Hepatocyte (in vitro differentiated cells): ENCODE measurements at regions not wholly inside any gene's neighbourhood (a gene's known extent, or its start where the extent isn't known, plus 50 kb on each side); places are given as distances from the start of the nearest gene placed in this dataset.

Source experiments
- DNase-seq: peaks from one replicate; pipeline ENCODE4 v3.0.0-alpha.2; 2016; ENCODE audit warnings: low spot score
- H2AFZ ChIP-seq: fragments of 200-600 bp; sonication (generic); 2 replicates; pipeline ENCODE4 v1.6.0; 2016; ENCODE audit warnings: antibody characterized with exemption, mild to moderate bottlenecking
- H3K27ac ChIP-seq: fragments of 200-600 bp; sonication (generic); 2 replicates; pipeline ENCODE4 v1.5.1; 2016; ENCODE audit warnings: mild to moderate bottlenecking
- H3K27me3 ChIP-seq: fragments of 200-600 bp; sonication (generic); 2 replicates; pipeline ENCODE4 v1.6.1; 2016
- H3K36me3 ChIP-seq: fragments of 200-600 bp; sonication (generic); replicated peaks from 2 replicates; pipeline ENCODE4 v1.5.1; 2016; ENCODE audit warnings: low read depth; ENCODE audit not compliant: insufficient read depth
- H3K4me1 ChIP-seq: fragments of 200-600 bp; sonication (generic); 2 replicates; pipeline ENCODE4 v1.5.1; 2016; ENCODE audit warnings: mild to moderate bottlenecking, moderate library complexity; ENCODE audit not compliant: insufficient read depth
- H3K4me2 ChIP-seq: fragments of 200-600 bp; sonication (generic); 2 replicates; pipeline ENCODE4 v1.6.0; 2016
- H3K4me3 ChIP-seq: fragments of 200-600 bp; sonication (generic); 2 replicates; pipeline ENCODE4 v1.5.1; 2016; ENCODE audit warnings: mild to moderate bottlenecking
- H3K79me2 ChIP-seq: fragments of 200-600 bp; sonication (generic); 2 replicates; pipeline ENCODE4 v1.6.0; 2017; ENCODE audit warnings: mild to moderate bottlenecking
- H3K9me2 ChIP-seq: fragments of 200-600 bp; sonication (generic); replicated peaks from 2 replicates; pipeline ENCODE4 v1.6.0; 2017; ENCODE audit warnings: mild to moderate bottlenecking; ENCODE audit not compliant: insufficient read depth
- H3K9me3 ChIP-seq: fragments of 200-600 bp; sonication (generic); 2 replicates; pipeline ENCODE4 v1.5.1; 2016; ENCODE audit warnings: low read depth, mild to moderate bottlenecking
- H4K20me1 ChIP-seq: fragments of 200-600 bp; sonication (generic); 2 replicates; pipeline ENCODE4 v1.6.0; 2016; ENCODE audit warnings: mild to moderate bottlenecking; ENCODE audit not compliant: insufficient read depth, poor library complexity, severe bottlenecking
- EZH2 ChIP-seq: fragments of 200-600 bp; sonication (generic); IDR thresholded peaks from 2 replicates; pipeline ENCODE4 v1.6.1; 2016; ENCODE audit warnings: antibody characterized with exemption, mild to moderate bottlenecking, borderline replicate concordance
- EZH2phosphoT487 ChIP-seq: fragments of 200-600 bp; sonication (generic); IDR thresholded peaks from one replicate; pipeline ENCODE4 v1.6.1; 2018; ENCODE audit warnings: antibody characterized with exemption, mild to moderate bottlenecking, low read depth, moderate library complexity; ENCODE audit not compliant: unreplicated experiment, severe bottlenecking
- WGBS: methylation state at CpG from one replicate; pipeline ENCODE4 v1.1.6; 2016; ENCODE audit warnings: low lambda C conversion rate; ENCODE audit errors: missing lambda C conversion rate; 5-methylcytosine and 5-hydroxymethylcytosine counted together
- TF ChIP-seq, protein P1 (sequence below): fragments of 200-600 bp; sonication (generic); IDR thresholded peaks from 2 replicates; pipeline ENCODE4 v1.5.1; 2016; ENCODE audit warnings: antibody characterized with exemption, mild to moderate bottlenecking; ENCODE audit not compliant: poor library complexity

DNA sequence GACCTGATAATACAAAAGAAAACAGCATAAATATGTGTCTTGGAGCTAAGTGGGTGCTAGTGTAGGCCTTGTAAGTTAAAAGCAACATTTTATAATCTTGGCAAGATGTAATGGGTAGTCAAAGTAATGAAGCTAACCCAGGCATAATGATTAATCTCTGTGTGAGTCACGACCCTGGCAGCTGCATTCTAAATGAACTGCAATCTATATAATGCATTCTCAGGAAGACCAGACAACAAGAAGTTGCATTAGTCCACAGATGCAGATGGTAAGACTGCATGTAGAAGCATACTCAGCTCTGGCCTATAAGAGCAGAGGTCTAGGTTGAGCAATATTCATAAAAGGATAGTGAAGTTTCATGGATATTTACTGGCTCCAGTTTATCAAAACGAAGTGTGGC lies 85.6 kb upstream of the ETAA1 start:
- Histone ChIP-seq H3K27ac (no peak overlapping the region), H3K4me3 (no peak overlapping the region), H3K79me2 (no peaks in the 10 kb centered on the region), H4K20me1 (no peaks in the 10 kb centered on the region), H2AFZ (no peak overlapping the region), H3K9me3 (no peaks in the 10 kb centered on the region), H3K9me2 (peaks cover 3% of the 10 kb centered on the region), H3K36me3 (no peaks in the 10 kb centered on the region), H3K4me2 (no peak overlapping the region), H3K27me3 (no peaks in the 10 kb centered on the region), H3K4me1 (peaks cover 13% of the 10 kb centered on the region)
- 29% methylated on average over 2 of the region's 2 CpGs for WGBS
- DNase-seq = no peak
- TF ChIP-seq EZH2 = no peak

- Histone ChIP-seq H3K27me3 (no peaks in the 10 kb centered on the region), H3K9me2 (peaks cover 3% of the 10 kb centered on the region), H3K79me2 (no peaks in the 10 kb centered on the region), H3K9me3 (no peaks in the 10 kb centered on the region), H3K27ac (no peak overlapping the region), H3K4me3 (no peak overlapping the region), H3K4me1 (peaks cover 13% of the 10 kb centered on the region), H4K20me1 (no peaks in the 10 kb centered on the region), H3K4me2 (no peak overlapping the region), H2AFZ (no peak overlapping the region), H3K36me3 (no peaks in the 10 kb centered on the region)
- TF ChIP-seq EZH2 (no peak), EZH2phosphoT487 (no peak)
- TF ChIP-seq, protein P1, sequence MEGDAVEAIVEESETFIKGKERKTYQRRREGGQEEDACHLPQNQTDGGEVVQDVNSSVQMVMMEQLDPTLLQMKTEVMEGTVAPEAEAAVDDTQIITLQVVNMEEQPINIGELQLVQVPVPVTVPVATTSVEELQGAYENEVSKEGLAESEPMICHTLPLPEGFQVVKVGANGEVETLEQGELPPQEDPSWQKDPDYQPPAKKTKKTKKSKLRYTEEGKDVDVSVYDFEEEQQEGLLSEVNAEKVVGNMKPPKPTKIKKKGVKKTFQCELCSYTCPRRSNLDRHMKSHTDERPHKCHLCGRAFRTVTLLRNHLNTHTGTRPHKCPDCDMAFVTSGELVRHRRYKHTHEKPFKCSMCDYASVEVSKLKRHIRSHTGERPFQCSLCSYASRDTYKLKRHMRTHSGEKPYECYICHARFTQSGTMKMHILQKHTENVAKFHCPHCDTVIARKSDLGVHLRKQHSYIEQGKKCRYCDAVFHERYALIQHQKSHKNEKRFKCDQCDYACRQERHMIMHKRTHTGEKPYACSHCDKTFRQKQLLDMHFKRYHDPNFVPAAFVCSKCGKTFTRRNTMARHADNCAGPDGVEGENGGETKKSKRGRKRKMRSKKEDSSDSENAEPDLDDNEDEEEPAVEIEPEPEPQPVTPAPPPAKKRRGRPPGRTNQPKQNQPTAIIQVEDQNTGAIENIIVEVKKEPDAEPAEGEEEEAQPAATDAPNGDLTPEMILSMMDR = no peak
- DNase-seq = no peak
- 68% methylated on average over 1 of the region's 1 CpG for WGBS
These were observed 84.3 kb upstream of the ETAA1 start for GRCh38 chr2:67312871-67313270.

- Histone ChIP-seq H3K9me3 (no peaks in the 10 kb centered on the region), H3K27me3 (no peaks in the 10 kb centered on the region), H3K36me3 (no peaks in the 10 kb centered on the region), H2AFZ (no peak overlapping the region), H3K27ac (no peak overlapping the region), H3K4me1 (peaks cover 13% of the 10 kb centered on the region), H4K20me1 (no peaks in the 10 kb centered on the region), H3K9me2 (peaks cover 3% of the 10 kb centered on the region), H3K4me3 (no peak overlapping the region), H3K79me2 (no peaks in the 10 kb centered on the region), H3K4me2 (no peak overlapping the region)
- TF ChIP-seq, protein P1 = no peak
- no peak for TF ChIP-seq EZH2
- TF ChIP-seq EZH2phosphoT487 = no peak
- DNase-seq = no peak
- WGBS = 80% methylated on average over 1 of the region's 1 CpG
These were observed 83.6 kb upstream of the ETAA1 start for GRCh38 chr2:67313536-67313935.

- no peak overlapping the region for H3K4me3 ChIP-seq
- H3K27ac ChIP-seq = no peak overlapping the region
- H3K9me3 ChIP-seq = no peaks in the 10 kb centered on the region
- no peaks in the 10 kb centered on the region for H3K4me1 ChIP-seq
- no peaks in the 10 kb centered on the region for H4K20me1 ChIP-seq
- WGBS = 88% methylated on average over 1 of the region's 1 CpG
- no peaks in the 10 kb centered on the region for H3K27me3 ChIP-seq
- no peak overlapping the region for H3K4me2 ChIP-seq
- H3K36me3 ChIP-seq = no peaks in the 10 kb centered on the region
- no peak for DNase-seq
- TF ChIP-seq, protein P1 = no peak
- no peak for TF ChIP-seq EZH2phosphoT487
- TF ChIP-seq EZH2 = no peak
- no peaks in the 10 kb centered on the region for H3K9me2 ChIP-seq
- no peaks in the 10 kb centered on the region for H3K79me2 ChIP-seq
- no peak overlapping the region for H2AFZ ChIP-seq
These were observed 79.1 kb upstream of the ETAA1 start for GRCh38 chr2:67318031-67318430.
